Ishikawa (cell line): ENCODE measurements at regions not wholly inside any gene's neighbourhood (a gene's known extent, or its start where the extent isn't known, plus 50 kb on each side); places are given as distances from the start of the nearest gene placed in this dataset.

ENCODE experiments used
- CEBPB ChIP-seq: IDR thresholded peaks from 2 replicates; pipeline ENCODE4 v1.6.1; 2012
- CREB1 ChIP-seq: IDR thresholded peaks from 2 replicates; pipeline ENCODE4 v1.6.1; 2012; ENCODE audit warnings: low read depth
- EGR1 ChIP-seq: IDR thresholded peaks from 2 replicates; pipeline ENCODE4 v1.6.1; 2012
- EP300 ChIP-seq: IDR thresholded peaks from 2 replicates; pipeline ENCODE4 v1.6.1; 2012; ENCODE audit warnings: borderline replicate concordance
- FOXM1 ChIP-seq: IDR thresholded peaks from 2 replicates; pipeline ENCODE4 v1.6.1; 2012; ENCODE audit warnings: low read depth, borderline replicate concordance
- NFIC ChIP-seq: IDR thresholded peaks from 2 replicates; pipeline ENCODE4 v1.6.1; 2012
- RAD21 ChIP-seq: IDR thresholded peaks from 2 replicates; pipeline ENCODE4 v1.6.1; 2012; ENCODE audit warnings: low read depth
- TAF1 ChIP-seq: IDR thresholded peaks from 2 replicates; pipeline ENCODE4 v1.6.1; 2012; ENCODE audit warnings: low read depth, mild to moderate bottlenecking
- TCF12 ChIP-seq: IDR thresholded peaks from 2 replicates; pipeline ENCODE4 v1.6.1; 2012; ENCODE audit warnings: low read depth
- TEAD4 ChIP-seq: IDR thresholded peaks from 2 replicates; pipeline ENCODE4 v1.6.1; 2012
- YY1 ChIP-seq: IDR thresholded peaks from 2 replicates; pipeline ENCODE4 v1.6.1; 2012; ENCODE audit warnings: low read depth
- ZBTB7A ChIP-seq: IDR thresholded peaks from 2 replicates; pipeline ENCODE4 v1.6.1; 2012; ENCODE audit warnings: low read depth
- TF ChIP-seq, protein P1 (sequence below): IDR thresholded peaks from 2 replicates; pipeline ENCODE4 v1.6.1; 2012
- TF ChIP-seq, protein P2 (sequence below): IDR thresholded peaks from 2 replicates; pipeline ENCODE4 v1.6.1; 2012; ENCODE audit warnings: low read depth, mild to moderate bottlenecking
- TF ChIP-seq, protein P3 (sequence below): IDR thresholded peaks from 2 replicates; pipeline ENCODE4 v1.6.1; 2012

DNA sequence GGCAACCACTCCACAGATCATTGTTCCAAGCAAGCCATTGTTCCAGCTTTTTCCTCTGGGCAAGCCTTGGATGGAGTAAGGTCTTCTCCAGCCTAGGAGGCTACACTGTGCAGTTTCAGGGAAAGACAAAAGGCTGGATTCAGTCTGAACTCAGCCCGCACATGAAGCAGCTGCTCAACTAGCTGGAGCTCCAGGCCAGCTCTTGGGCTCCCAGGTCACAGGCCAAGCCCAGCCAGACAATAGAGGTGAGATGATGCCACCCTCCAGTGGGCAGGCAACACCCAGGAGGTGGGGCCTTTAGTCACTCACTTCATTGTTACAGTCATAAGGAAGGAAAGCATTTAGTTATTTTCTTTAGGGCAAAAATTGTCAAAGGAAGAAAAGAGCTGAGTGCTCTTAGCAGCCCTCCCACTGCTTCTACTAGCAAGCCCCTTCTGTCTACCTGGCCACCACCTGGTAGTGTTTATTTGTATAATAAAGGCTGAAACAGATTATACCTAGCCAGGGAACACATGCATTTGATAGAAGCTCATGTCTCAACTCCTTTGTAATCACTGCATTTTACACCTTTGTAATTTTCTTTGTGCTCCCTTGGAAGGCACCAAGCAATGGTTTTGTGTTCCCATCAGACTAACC lies 253.4 kb downstream of the WDR11 start:
- TF ChIP-seq CEBPB: no peak
- peak; percentile 81 for TF ChIP-seq TCF12
- no peak for TF ChIP-seq CREB1
- peak; percentile 44 for TF ChIP-seq RAD21
- TF ChIP-seq EP300: peak; percentile 74
- TF ChIP-seq ZBTB7A: 0 out of 2 replicates have a peak, but pooled peaks have one; percentile 33
- TF ChIP-seq, protein P1, sequence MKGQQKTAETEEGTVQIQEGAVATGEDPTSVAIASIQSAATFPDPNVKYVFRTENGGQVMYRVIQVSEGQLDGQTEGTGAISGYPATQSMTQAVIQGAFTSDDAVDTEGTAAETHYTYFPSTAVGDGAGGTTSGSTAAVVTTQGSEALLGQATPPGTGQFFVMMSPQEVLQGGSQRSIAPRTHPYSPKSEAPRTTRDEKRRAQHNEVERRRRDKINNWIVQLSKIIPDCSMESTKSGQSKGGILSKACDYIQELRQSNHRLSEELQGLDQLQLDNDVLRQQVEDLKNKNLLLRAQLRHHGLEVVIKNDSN: no peak
- TF ChIP-seq, protein P2, sequence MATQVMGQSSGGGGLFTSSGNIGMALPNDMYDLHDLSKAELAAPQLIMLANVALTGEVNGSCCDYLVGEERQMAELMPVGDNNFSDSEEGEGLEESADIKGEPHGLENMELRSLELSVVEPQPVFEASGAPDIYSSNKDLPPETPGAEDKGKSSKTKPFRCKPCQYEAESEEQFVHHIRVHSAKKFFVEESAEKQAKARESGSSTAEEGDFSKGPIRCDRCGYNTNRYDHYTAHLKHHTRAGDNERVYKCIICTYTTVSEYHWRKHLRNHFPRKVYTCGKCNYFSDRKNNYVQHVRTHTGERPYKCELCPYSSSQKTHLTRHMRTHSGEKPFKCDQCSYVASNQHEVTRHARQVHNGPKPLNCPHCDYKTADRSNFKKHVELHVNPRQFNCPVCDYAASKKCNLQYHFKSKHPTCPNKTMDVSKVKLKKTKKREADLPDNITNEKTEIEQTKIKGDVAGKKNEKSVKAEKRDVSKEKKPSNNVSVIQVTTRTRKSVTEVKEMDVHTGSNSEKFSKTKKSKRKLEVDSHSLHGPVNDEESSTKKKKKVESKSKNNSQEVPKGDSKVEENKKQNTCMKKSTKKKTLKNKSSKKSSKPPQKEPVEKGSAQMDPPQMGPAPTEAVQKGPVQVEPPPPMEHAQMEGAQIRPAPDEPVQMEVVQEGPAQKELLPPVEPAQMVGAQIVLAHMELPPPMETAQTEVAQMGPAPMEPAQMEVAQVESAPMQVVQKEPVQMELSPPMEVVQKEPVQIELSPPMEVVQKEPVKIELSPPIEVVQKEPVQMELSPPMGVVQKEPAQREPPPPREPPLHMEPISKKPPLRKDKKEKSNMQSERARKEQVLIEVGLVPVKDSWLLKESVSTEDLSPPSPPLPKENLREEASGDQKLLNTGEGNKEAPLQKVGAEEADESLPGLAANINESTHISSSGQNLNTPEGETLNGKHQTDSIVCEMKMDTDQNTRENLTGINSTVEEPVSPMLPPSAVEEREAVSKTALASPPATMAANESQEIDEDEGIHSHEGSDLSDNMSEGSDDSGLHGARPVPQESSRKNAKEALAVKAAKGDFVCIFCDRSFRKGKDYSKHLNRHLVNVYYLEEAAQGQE: no peak
- no peak for TF ChIP-seq EGR1
- TF ChIP-seq YY1: no peak
- 0 out of 2 replicates have a peak, but pooled peaks have one; percentile 14 for TF ChIP-seq TEAD4
- TF ChIP-seq NFIC: peak; percentile 47; the same call in 1 of the 2 replicates
- TF ChIP-seq, protein P3, sequence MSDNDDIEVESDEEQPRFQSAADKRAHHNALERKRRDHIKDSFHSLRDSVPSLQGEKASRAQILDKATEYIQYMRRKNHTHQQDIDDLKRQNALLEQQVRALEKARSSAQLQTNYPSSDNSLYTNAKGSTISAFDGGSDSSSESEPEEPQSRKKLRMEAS: peak; percentile 65
- TF ChIP-seq FOXM1: 0 out of 2 replicates have a peak, but pooled peaks have one; percentile 20
- TF ChIP-seq TAF1: no peak

DNA sequence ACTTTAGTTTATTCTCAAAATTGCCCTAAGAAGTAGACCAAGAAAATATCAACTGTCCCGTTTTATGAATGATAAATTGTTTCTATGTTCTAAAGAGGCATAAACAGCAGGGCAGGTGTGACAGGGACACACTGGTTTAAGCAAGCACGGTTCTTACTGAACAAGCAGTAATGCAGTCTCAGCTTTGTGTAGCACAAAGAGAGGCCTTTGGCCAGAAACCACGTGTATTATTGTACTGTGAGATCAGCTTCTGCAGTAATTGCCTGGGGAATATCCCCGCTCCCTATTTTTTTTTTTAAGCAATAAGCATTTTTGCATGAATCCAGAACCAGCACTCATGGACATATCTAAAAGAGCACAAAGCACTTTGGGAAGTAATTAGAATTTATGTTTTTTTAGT lies 255.4 kb downstream of the WDR11 start:
- TF ChIP-seq EGR1: no peak
- no peak for TF ChIP-seq FOXM1
- TF ChIP-seq TAF1: no peak
- TF ChIP-seq EP300: no peak
- TF ChIP-seq NFIC: no peak
- TF ChIP-seq RAD21: no peak
- no peak for TF ChIP-seq ZBTB7A
- no peak for TF ChIP-seq YY1
- TF ChIP-seq, protein P1: no peak
- no peak for TF ChIP-seq TCF12
- TF ChIP-seq, protein P3: no peak
- no peak for TF ChIP-seq CREB1
- no peak for TF ChIP-seq TEAD4
- TF ChIP-seq, protein P2: no peak
- no peak for TF ChIP-seq CEBPB

DNA sequence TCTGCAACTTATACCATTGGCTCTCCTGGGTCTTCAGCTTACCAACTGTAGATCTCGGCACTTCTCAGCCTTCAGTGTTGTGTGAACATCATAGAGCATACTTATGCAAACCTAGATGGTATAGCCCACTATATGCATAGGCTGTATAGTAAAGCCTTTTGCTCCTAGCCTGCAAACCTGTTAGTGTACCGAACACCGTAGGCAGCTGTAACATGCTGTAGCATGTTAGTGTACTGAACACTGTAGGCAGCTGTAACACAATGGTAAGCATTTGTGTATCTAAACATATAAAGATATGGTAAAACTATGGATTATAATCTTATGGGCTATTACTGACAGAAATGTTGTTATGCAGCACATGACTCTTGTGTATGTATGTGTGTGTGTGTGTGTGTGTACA lies 256.9 kb downstream of the WDR11 start:
- no peak for TF ChIP-seq CEBPB
- TF ChIP-seq, protein P2: no peak
- no peak for TF ChIP-seq TCF12
- TF ChIP-seq TEAD4: no peak
- TF ChIP-seq, protein P1: no peak
- TF ChIP-seq ZBTB7A: no peak
- no peak for TF ChIP-seq NFIC
- TF ChIP-seq FOXM1: no peak
- no peak for TF ChIP-seq TAF1
- no peak for TF ChIP-seq YY1
- no peak for TF ChIP-seq RAD21
- TF ChIP-seq CREB1: no peak
- TF ChIP-seq EGR1: no peak
- no peak for TF ChIP-seq EP300

DNA sequence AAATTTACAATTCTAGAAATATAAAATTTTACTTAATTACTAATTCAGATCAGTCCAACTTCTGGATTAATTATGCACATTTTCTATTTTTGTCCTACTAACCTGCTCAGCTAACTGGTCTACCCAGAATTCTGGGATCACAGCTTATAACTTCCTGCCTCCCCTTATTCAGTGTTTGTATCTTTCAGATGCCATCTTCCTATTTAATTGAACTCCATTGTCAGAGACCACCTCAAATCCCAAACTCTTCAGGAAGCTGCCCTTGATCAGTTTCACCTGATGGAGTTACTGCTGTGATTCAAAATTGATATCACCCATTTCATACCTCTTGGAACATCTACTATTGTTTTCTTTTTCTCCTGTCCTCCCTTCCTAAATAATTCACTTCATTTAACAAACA lies 259.2 kb downstream of the WDR11 start:
- TF ChIP-seq CEBPB (no peak), NFIC (no peak), FOXM1 (no peak), EP300 (no peak), ZBTB7A (no peak), CREB1 (no peak), RAD21 (no peak), EGR1 (no peak), YY1 (no peak), TCF12 (no peak), TAF1 (no peak), TEAD4 (no peak)
- TF ChIP-seq, protein P3: no peak
- TF ChIP-seq, protein P1: no peak
- TF ChIP-seq, protein P2: no peak
